CD4-positive, alpha-beta T cell (primary cell): ENCODE measurements at regions not wholly inside any gene's neighbourhood (a gene's known extent, or its start where the extent isn't known, plus 50 kb on each side); places are given as distances from the start of the nearest gene placed in this dataset.
"Not testable (repeated sequence)": the region's sequence is repeated elsewhere in the genome, so short reads cannot be mapped to it uniquely, and the experiment has no call there.

Experiments
- ATAC-seq: fragments of 200-7000 bp; cut with Tn5 transposase; one replicate; pipeline ENCODE4 v1.10.0; 2022; ENCODE audit warnings: mild to moderate bottlenecking; ENCODE audit not compliant: poor library complexity
- CTCF ChIA-PET: fragments of 350-600 bp; sonication (Branson Sonifier 250); formaldehyde crosslinking; loops from one replicate; lab custom pipeline; 2021; ENCODE audit warnings: antibody characterized with exemption, inconsistent platforms; lab: Charles Lee
- POLR2A ChIA-PET: fragments of 350-600 bp; sonication (Branson Sonifier 250); formaldehyde crosslinking; loops from one replicate; lab custom pipeline; 2021; ENCODE audit warnings: antibody characterized with exemption, inconsistent platforms; lab: Charles Lee
- DNase-seq, 14 experiments: peaks; one replicate each; pipeline ENCODE4 v3.0.0-alpha.2; 2013 to 2020; ENCODE audit warnings: mixed read lengths in 2 of 14
- H3K27ac ChIP-seq, 2 donors: one replicate each; pipeline versions ENCODE4 v1.5.1 to v1.7.0; 2013; ENCODE audit warnings: low read length in 2 of 2, low read depth in 1 of 2, mild to moderate bottlenecking in 1 of 2
- H3K27me3 ChIP-seq, 2 experiments: 1 replicate in 1 of 2; 2 replicates in 1 of 2; pipeline versions ENCODE4 v1.6.1 to v1.7.0; 2013; ENCODE audit warnings: low read length in 2 of 2, control low read depth in 1 of 2, mild to moderate bottlenecking in 1 of 2, moderate library complexity in 1 of 2; ENCODE audit not compliant: insufficient read depth in 2 of 2, control insufficient read depth in 1 of 2
- H3K36me3 ChIP-seq: one replicate; pipeline ENCODE4 v1.6.1; 2013; ENCODE audit warnings: low read length, control low read depth; ENCODE audit not compliant: insufficient read depth
- H3K4me1 ChIP-seq: one replicate; pipeline ENCODE4 v1.6.1; 2013; ENCODE audit warnings: low read length, control low read depth; ENCODE audit not compliant: insufficient read depth
- H3K4me3 ChIP-seq: one replicate; pipeline ENCODE4 v1.5.1; 2013; ENCODE audit warnings: mild to moderate bottlenecking, low read length, moderate library complexity
- H3K9me3 ChIP-seq, 2 experiments: 1 replicate in 1 of 2; 2 replicates in 1 of 2; pipeline versions ENCODE4 v1.6.1 to v1.7.0; 2013; ENCODE audit warnings: low read length in 2 of 2, mild to moderate bottlenecking in 2 of 2, control low read depth in 1 of 2, moderate library complexity in 1 of 2; ENCODE audit not compliant: control insufficient read depth in 1 of 2, insufficient read depth in 1 of 2
- H3K27ac Mint-ChIP-seq: one replicate; pipeline ENCODE4 v1.8.0; 2020; ENCODE audit warnings: mixed read lengths
- H3K27me3 Mint-ChIP-seq: one replicate; pipeline ENCODE4 v1.8.0; 2021; ENCODE audit warnings: mixed read lengths
- H3K36me3 Mint-ChIP-seq: one replicate; pipeline ENCODE4 v1.8.0; 2021; ENCODE audit warnings: low read depth, mixed read lengths
- H3K4me1 Mint-ChIP-seq: one replicate; pipeline ENCODE4 v1.8.0; 2021; ENCODE audit warnings: low read depth, mixed read lengths
- H3K4me3 Mint-ChIP-seq: one replicate; pipeline ENCODE4 v1.8.0; 2020; ENCODE audit warnings: mild to moderate bottlenecking, mixed read lengths
- H3K9me3 Mint-ChIP-seq: one replicate; pipeline ENCODE4 v1.8.0; 2020; ENCODE audit warnings: mixed read lengths
- CTCF ChIP-seq: fragments of 200-600 bp; IDR thresholded peaks from one replicate; pipeline ENCODE4 v1.8.0; 2022; ENCODE audit warnings: antibody characterized with exemption, mild to moderate bottlenecking
- intact Hi-C, 2 experiments: fragments of 100-400 bp; cut with DNase I in 1 of 2; cut with micrococcal nuclease in 1 of 2; formaldehyde crosslinking; loops; one replicate each; pipeline versions ENCODE4 v1.15.1 to v1.9.0; 2023 to 2025; cut with DNase I, micrococcal nuclease

DNA sequence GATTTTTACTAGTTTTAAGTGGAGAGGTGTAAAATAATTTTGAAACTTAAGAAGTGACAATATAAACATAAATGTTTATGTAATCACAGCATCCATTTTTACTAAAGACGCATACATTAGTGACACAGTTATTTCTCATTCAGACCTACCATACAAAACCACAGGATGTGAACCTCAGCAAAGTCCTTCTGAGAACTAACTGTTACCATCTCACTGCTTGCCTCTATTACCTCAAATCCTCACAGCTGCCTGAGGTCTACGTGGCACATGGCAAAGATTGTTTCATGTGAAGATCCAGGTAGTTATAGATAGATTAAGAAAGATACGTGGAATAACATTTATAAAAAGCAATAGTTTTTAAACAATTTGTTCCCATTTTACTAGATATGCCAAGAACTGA lies 189.0 kb downstream of the SLITRK2 start:
- POLR2A ChIA-PET, result no interaction called here
- no peaks in the 10 kb centered on the region for H3K4me1 Mint-ChIP-seq
- no peak overlapping the region for H3K27ac ChIP-seq

GRCh38 chrX:146036000-146036399 lies 218.4 kb downstream of the SLITRK2 start:
- no peak for DNase-seq
- POLR2A ChIA-PET, result no interaction called here
- Mint-ChIP-seq H3K4me3 (no peak overlapping the region), H3K27ac (no peak overlapping the region), H3K4me1 (no peaks in the 10 kb centered on the region), H3K9me3 (peaks cover 2% of the 10 kb centered on the region), H3K36me3 (no peaks in the 10 kb centered on the region), H3K27me3 (no peaks in the 10 kb centered on the region)
- H3K4me1 ChIP-seq, result no peaks in the 10 kb centered on the region
- no peaks in the 10 kb centered on the region for H3K27me3 ChIP-seq
- no peak overlapping the region for H3K4me3 ChIP-seq
- H3K36me3 ChIP-seq, result no peaks in the 10 kb centered on the region
- ATAC-seq, result no peak
- CTCF ChIA-PET, result no interaction called here
- no peak overlapping the region for H3K27ac ChIP-seq
- intact Hi-C loops, result no loop called here
- no peak for TF ChIP-seq CTCF
- no peaks in the 10 kb centered on the region for H3K9me3 ChIP-seq

More for the DNA sequence above, 189.0 kb downstream of the SLITRK2 start:
- H3K4me3 Mint-ChIP-seq, result no peak overlapping the region
- Histone ChIP-seq H3K4me1 (no peaks in the 10 kb centered on the region), H3K36me3 (no peaks in the 10 kb centered on the region), H3K27me3 (no peaks in the 10 kb centered on the region), H3K9me3 (no peaks in the 10 kb centered on the region), H3K4me3 (no peak overlapping the region)
- ATAC-seq (no peak), DNase-seq (no peak)
- H3K27ac Mint-ChIP-seq, result no peak overlapping the region
- intact Hi-C loops, result no loop called here
- TF ChIP-seq CTCF, result no peak
- H3K36me3 Mint-ChIP-seq, result no peaks in the 10 kb centered on the region
- CTCF ChIA-PET, result no interaction called here
- no peaks in the 10 kb centered on the region for H3K9me3 Mint-ChIP-seq
- H3K27me3 Mint-ChIP-seq, result no peaks in the 10 kb centered on the region

DNA sequence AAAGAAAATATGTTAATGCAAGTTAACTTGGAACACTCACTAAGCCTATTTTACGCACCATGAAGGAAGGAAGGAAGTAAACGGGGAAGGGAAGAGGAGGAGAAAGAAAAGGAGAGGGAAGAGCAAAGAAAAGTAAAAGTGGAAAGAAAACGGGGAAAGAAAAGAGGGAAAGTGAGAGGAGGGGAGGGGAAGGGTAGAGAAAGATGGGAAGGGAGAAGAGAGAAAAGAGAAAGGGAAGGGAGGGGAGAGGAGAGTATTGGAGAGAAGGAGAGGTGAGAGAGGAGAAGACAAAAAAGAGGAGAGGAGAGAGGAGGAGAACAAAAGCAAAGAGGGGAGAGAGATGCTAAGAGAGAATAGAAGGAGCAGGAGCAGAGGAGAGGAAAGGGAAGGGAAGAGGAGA lies 224.1 kb downstream of the SLITRK2 start:
- intact Hi-C loops, result no loop called here
- Mint-ChIP-seq H3K27ac (no peak overlapping the region), H3K4me1 (no peaks in the 10 kb centered on the region), H3K27me3 (no peaks in the 10 kb centered on the region), H3K4me3 (no peak overlapping the region), H3K9me3 (no peaks in the 10 kb centered on the region), H3K36me3 (no peaks in the 10 kb centered on the region)
- H3K27me3 ChIP-seq, result no peaks in the 10 kb centered on the region
- TF ChIP-seq CTCF, result no peak
- no peak overlapping the region for H3K27ac ChIP-seq
- no peaks in the 10 kb centered on the region for H3K36me3 ChIP-seq
- POLR2A ChIA-PET, result no interaction called here
- CTCF ChIA-PET, result no interaction called here
- DNase-seq, result no peak
- no peaks in the 10 kb centered on the region for H3K4me1 ChIP-seq
- H3K9me3 ChIP-seq, result no peaks in the 10 kb centered on the region
- no peak overlapping the region for H3K4me3 ChIP-seq
- ATAC-seq, result no peak

- DNase-seq, H3K27ac Mint-ChIP-seq, H3K36me3 ChIP-seq, H3K36me3 Mint-ChIP-seq, H3K27ac ChIP-seq, intact Hi-C loops, H3K27me3 Mint-ChIP-seq, POLR2A ChIA-PET, H3K27me3 ChIP-seq, CTCF ChIA-PET, H3K4me3 ChIP-seq, H3K4me1 ChIP-seq, H3K4me1 Mint-ChIP-seq, H3K9me3 ChIP-seq, H3K4me3 Mint-ChIP-seq, ATAC-seq, H3K9me3 Mint-ChIP-seq: not testable (repeated sequence)
These were observed 228.5 kb downstream of the SLITRK2 start for GRCh38 chrX:146046011-146046715.

GRCh38 chrX:146049568-146049967 lies 231.9 kb downstream of the SLITRK2 start:
- H3K27ac Mint-ChIP-seq, H3K4me1 Mint-ChIP-seq, ATAC-seq: not testable (repeated sequence)

More at GRCh38 chrX:146049568-146049967, 231.9 kb downstream of the SLITRK2 start:
- H3K4me3 Mint-ChIP-seq, H3K36me3 Mint-ChIP-seq, H3K4me1 ChIP-seq, H3K27me3 ChIP-seq, DNase-seq, CTCF ChIA-PET, H3K9me3 Mint-ChIP-seq, H3K36me3 ChIP-seq, H3K27ac ChIP-seq, POLR2A ChIA-PET, H3K9me3 ChIP-seq, H3K27me3 Mint-ChIP-seq, intact Hi-C loops, H3K4me3 ChIP-seq: not testable (repeated sequence)
